ENCODE measurements at regions not wholly inside any gene's neighbourhood (a gene's known extent, or its start where the extent isn't known, plus 50 kb on each side); places are given as distances from the start of the nearest gene placed in this dataset.

DNA sequence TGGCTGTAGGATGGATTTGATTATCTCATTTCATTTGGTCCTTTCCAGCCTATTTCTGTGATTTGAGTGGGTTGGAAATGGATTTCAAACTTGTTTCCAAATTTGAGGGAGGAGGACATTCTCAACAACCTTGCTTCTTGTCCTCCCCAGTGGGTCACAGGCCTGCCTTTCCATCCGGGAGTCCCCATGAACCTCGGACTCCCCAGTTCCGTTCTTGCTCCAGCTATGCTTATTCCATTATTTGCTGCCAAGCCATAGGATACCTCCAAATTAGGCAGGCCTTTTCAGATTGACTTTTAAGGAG is 97.8 kb downstream of the DUSP10 start:
- no peak for DNase-seq

DNA sequence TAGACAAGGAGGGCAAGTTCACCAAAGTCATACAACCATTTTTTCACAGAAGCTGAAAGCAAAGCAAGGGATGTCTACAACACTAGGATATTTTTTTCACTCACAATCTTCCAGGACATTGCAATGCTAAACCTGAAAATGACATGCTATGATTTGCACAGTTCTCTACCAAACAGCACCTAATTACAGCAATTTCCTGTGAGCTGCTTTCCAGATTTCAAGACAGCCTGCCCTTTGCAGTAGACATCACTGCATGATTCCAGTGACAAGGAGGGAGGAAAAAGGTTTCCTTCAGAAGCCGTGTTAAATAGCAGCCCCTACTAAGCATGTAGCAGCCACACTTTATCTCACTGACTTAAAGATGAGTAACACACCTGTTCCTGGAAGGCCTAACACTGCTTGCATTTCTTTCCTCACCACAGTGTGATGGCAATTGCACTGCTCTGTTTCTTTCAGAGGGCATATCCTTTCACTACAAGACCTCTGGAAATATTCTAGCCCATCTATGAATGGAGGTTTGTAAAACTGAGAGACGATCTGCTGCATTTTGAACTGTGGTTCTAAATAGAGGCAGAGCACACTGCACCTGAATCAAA is 97.1 kb downstream of the DUSP10 start:
- peak; percentile 8 for DNase-seq

DNA sequence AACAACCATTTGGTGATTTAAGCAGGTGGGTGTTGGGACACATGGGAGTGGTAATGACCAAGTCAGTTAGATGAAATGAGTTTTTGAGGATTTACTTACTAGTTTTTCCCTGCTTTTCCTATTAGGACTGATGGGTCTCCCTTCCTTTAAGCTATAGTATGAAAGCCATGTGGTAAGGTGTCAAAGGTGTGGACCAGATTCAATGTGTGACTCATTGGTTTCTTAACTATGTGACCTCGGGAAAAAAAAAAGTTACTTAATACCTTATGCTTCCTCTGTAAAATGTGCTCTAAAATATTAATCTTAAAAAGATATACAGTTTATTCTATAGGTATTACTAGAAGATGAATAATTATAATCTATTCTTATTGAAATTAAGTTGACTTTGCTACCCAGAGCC is 93.7 kb downstream of the DUSP10 start:
- DNase-seq: no peak
